ENCODE measurements at regions not wholly inside any gene's neighbourhood (a gene's known extent, or its start where the extent isn't known, plus 50 kb on each side); places are given as distances from the start of the nearest gene placed in this dataset.

GRCh38 chr6:78476561-78476960 is 390.8 kb upstream of the IRAK1BP1 start:
- ATAC-seq: no peak
- Mint-ChIP-seq H3K36me3 (no peaks in the 10 kb centered on the region), H3K27ac (no peak overlapping the region), H3K9me3 (peaks cover 8% of the 10 kb centered on the region), H3K4me1 (ENCODE audit: low read depth in 2 of 2) (no peaks in the 10 kb centered on the region), H3K27me3 (no peaks in the 10 kb centered on the region), H3K4me3 (no peak overlapping the region)
- no peak for DNase-seq (ENCODE audit: low spot score)

GRCh38 chr6:78482801-78483552 is 384.4 kb upstream of the IRAK1BP1 start:
- Mint-ChIP-seq H3K36me3 (no peaks in the 10 kb centered on the region), H3K27me3 (no peaks in the 10 kb centered on the region), H3K9me3 (peaks cover 8% of the 10 kb centered on the region), H3K4me1 (ENCODE audit: low read depth in 2 of 2) (no peaks in the 10 kb centered on the region), H3K4me3 (no peak overlapping the region), H3K27ac (no peak overlapping the region)
- ATAC-seq (no peak), DNase-seq (ENCODE audit: low spot score) (no peak)

GRCh38 chr6:78483553-78484197 is 383.7 kb upstream of the IRAK1BP1 start:
- DNase-seq (ENCODE audit: low spot score) (no peak), ATAC-seq (no peak)
- Mint-ChIP-seq H3K27me3 (no peaks in the 10 kb centered on the region), H3K4me3 (no peak overlapping the region), H3K36me3 (no peaks in the 10 kb centered on the region), H3K27ac (no peak overlapping the region), H3K9me3 (peaks cover 11% of the 10 kb centered on the region), H3K4me1 (ENCODE audit: low read depth in 2 of 2) (no peaks in the 10 kb centered on the region)

GRCh38 chr6:78484198-78485064 is 382.9 kb upstream of the IRAK1BP1 start:
- ATAC-seq (no peak), DNase-seq (ENCODE audit: low spot score) (no peak)
- Mint-ChIP-seq H3K4me1 (ENCODE audit: low read depth in 2 of 2) (no peaks in the 10 kb centered on the region), H3K4me3 (no peak overlapping the region), H3K9me3 (peaks cover 9% of the 10 kb centered on the region), H3K27ac (no peak overlapping the region), H3K27me3 (no peaks in the 10 kb centered on the region), H3K36me3 (no peaks in the 10 kb centered on the region)

- DNase-seq (ENCODE audit: low spot score): no peak
- Mint-ChIP-seq H3K4me1 (ENCODE audit: low read depth in 2 of 2) (no peaks in the 10 kb centered on the region), H3K27me3 (no peaks in the 10 kb centered on the region), H3K27ac (no peak overlapping the region), H3K4me3 (no peak overlapping the region), H3K36me3 (no peaks in the 10 kb centered on the region), H3K9me3 (peaks cover 7% of the 10 kb centered on the region)
- ATAC-seq: no peak
Observed at GRCh38 chr6:78487401-78487800, 379.9 kb upstream of the IRAK1BP1 start.

- ATAC-seq: no peak
- Mint-ChIP-seq H3K27ac (no peak overlapping the region), H3K4me3 (no peak overlapping the region), H3K9me3 (peaks cover 7% of the 10 kb centered on the region), H3K4me1 (ENCODE audit: low read depth in 2 of 2) (no peaks in the 10 kb centered on the region), H3K36me3 (no peaks in the 10 kb centered on the region), H3K27me3 (no peaks in the 10 kb centered on the region)
- DNase-seq (ENCODE audit: low spot score): no peak
Observed at GRCh38 chr6:78489874-78490273, 377.5 kb upstream of the IRAK1BP1 start.

- Mint-ChIP-seq H3K27ac (no peak overlapping the region), H3K27me3 (no peaks in the 10 kb centered on the region), H3K36me3 (no peaks in the 10 kb centered on the region), H3K4me1 (ENCODE audit: low read depth in 2 of 2) (no peaks in the 10 kb centered on the region), H3K9me3 (peaks cover 12% of the 10 kb centered on the region), H3K4me3 (no peak overlapping the region)
- DNase-seq (ENCODE audit: low spot score): no peak
- no peak for ATAC-seq
Observed at GRCh38 chr6:78492351-78493017, 374.9 kb upstream of the IRAK1BP1 start.

- Mint-ChIP-seq H3K36me3 (peaks cover 4% of the 10 kb centered on the region), H3K9me3 (peaks cover 39% of the 10 kb centered on the region), H3K4me1 (ENCODE audit: low read depth in 2 of 2) (no peaks in the 10 kb centered on the region), H3K27ac (no peak overlapping the region), H3K4me3 (no peak overlapping the region), H3K27me3 (no peaks in the 10 kb centered on the region)
- ATAC-seq (no peak), DNase-seq (ENCODE audit: low spot score) (no peak)
Observed at GRCh38 chr6:78500299-78501089, 366.9 kb upstream of the IRAK1BP1 start.

- H3K4me1 Mint-ChIP-seq (ENCODE audit: low read depth in 2 of 2): no peaks in the 10 kb centered on the region
- H3K9me3 Mint-ChIP-seq: peaks cover 42% of the 10 kb centered on the region
- no peak overlapping the region for H3K27ac Mint-ChIP-seq
- H3K36me3 Mint-ChIP-seq: peaks cover 4% of the 10 kb centered on the region
- DNase-seq (ENCODE audit: low spot score): no peak
- no peaks in the 10 kb centered on the region for H3K27me3 Mint-ChIP-seq
- peak in 1 of 2 donors; percentile 20 for ATAC-seq
- H3K4me3 Mint-ChIP-seq: no peak overlapping the region
Observed at GRCh38 chr6:78502386-78502887, 364.9 kb upstream of the IRAK1BP1 start.

- no peak for ATAC-seq
- H3K27me3 Mint-ChIP-seq: no peaks in the 10 kb centered on the region
Observed at GRCh38 chr6:78505178-78505577, 362.2 kb upstream of the IRAK1BP1 start.

GRCh38 chr6:78511009-78511408 is 356.3 kb upstream of the IRAK1BP1 start:
- DNase-seq (ENCODE audit: low spot score): no peak
- Mint-ChIP-seq H3K4me1 (ENCODE audit: low read depth in 2 of 2) (no peaks in the 10 kb centered on the region), H3K9me3 (peaks cover 20% of the 10 kb centered on the region), H3K4me3 (no peak overlapping the region), H3K27me3 (no peaks in the 10 kb centered on the region), H3K36me3 (no peaks in the 10 kb centered on the region), H3K27ac (no peak overlapping the region)
- ATAC-seq: no peak

More at GRCh38 chr6:78505178-78505577, 362.2 kb upstream of the IRAK1BP1 start:
- H3K27ac Mint-ChIP-seq: no peak overlapping the region
- peaks cover 38% of the 10 kb centered on the region for H3K9me3 Mint-ChIP-seq
- H3K4me1 Mint-ChIP-seq (ENCODE audit: low read depth in 2 of 2): no peaks in the 10 kb centered on the region
- H3K4me3 Mint-ChIP-seq: no peak overlapping the region
- peaks cover 4% of the 10 kb centered on the region for H3K36me3 Mint-ChIP-seq
- DNase-seq (ENCODE audit: low spot score): no peak

- Mint-ChIP-seq H3K4me1 (ENCODE audit: low read depth in 2 of 2) (no peaks in the 10 kb centered on the region), H3K36me3 (no peaks in the 10 kb centered on the region), H3K4me3 (no peak overlapping the region), H3K27ac (no peak overlapping the region), H3K27me3 (no peaks in the 10 kb centered on the region), H3K9me3 (peaks cover 7% of the 10 kb centered on the region)
- DNase-seq (ENCODE audit: low spot score) (no peak), ATAC-seq (no peak)
Observed at GRCh38 chr6:78513856-78514255, 353.5 kb upstream of the IRAK1BP1 start.

- no peaks in the 10 kb centered on the region for H3K36me3 Mint-ChIP-seq
- no peak overlapping the region for H3K27ac Mint-ChIP-seq
Observed at GRCh38 chr6:78515271-78515670, 352.1 kb upstream of the IRAK1BP1 start.

More at GRCh38 chr6:78515271-78515670, 352.1 kb upstream of the IRAK1BP1 start:
- Mint-ChIP-seq H3K4me1 (ENCODE audit: low read depth in 2 of 2) (no peaks in the 10 kb centered on the region), H3K27me3 (no peaks in the 10 kb centered on the region), H3K4me3 (no peak overlapping the region), H3K9me3 (no peaks in the 10 kb centered on the region)
- ATAC-seq (no peak), DNase-seq (ENCODE audit: low spot score) (no peak)

Data from natural killer cell treated with Interleukin-12 subunit alpha and Interleukin-12 subunit beta and Interleukin-15 and Interleukin-18, amount 100 ng/mL, for 72 hours (primary cell).